GM12864 (cell line): ENCODE measurements at regions not wholly inside any gene's neighbourhood (a gene's known extent, or its start where the extent isn't known, plus 50 kb on each side); places are given as distances from the start of the nearest gene placed in this dataset.

Source experiments
- DNase-seq: peaks from one replicate; pipeline ENCODE4 v3.0.0-alpha.2; 2011; ENCODE audit warnings: low read depth
- H3K4me3 ChIP-seq: 2 replicates; pipeline ENCODE4 v1.5.1; 2011; ENCODE audit warnings: mild to moderate bottlenecking, low read depth, low read length, control low read depth
- TF ChIP-seq, protein P1 (sequence below): IDR thresholded peaks from 2 replicates; pipeline ENCODE4 v1.5.1; 2011; ENCODE audit warnings: low read depth, mild to moderate bottlenecking, moderate library complexity, low read length, control low read depth, inconsistent platforms; ENCODE audit errors: missing control alignments

GRCh38 chr16:51317575-51317974 lies 166.5 kb upstream of the SALL1 start:
- no peak overlapping the region for H3K4me3 ChIP-seq
- no peak for DNase-seq
- TF ChIP-seq, protein P1, sequence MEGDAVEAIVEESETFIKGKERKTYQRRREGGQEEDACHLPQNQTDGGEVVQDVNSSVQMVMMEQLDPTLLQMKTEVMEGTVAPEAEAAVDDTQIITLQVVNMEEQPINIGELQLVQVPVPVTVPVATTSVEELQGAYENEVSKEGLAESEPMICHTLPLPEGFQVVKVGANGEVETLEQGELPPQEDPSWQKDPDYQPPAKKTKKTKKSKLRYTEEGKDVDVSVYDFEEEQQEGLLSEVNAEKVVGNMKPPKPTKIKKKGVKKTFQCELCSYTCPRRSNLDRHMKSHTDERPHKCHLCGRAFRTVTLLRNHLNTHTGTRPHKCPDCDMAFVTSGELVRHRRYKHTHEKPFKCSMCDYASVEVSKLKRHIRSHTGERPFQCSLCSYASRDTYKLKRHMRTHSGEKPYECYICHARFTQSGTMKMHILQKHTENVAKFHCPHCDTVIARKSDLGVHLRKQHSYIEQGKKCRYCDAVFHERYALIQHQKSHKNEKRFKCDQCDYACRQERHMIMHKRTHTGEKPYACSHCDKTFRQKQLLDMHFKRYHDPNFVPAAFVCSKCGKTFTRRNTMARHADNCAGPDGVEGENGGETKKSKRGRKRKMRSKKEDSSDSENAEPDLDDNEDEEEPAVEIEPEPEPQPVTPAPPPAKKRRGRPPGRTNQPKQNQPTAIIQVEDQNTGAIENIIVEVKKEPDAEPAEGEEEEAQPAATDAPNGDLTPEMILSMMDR: no peak

GRCh38 chr16:51313198-51313597 lies 162.1 kb upstream of the SALL1 start:
- TF ChIP-seq, protein P1: no peak
- no peak overlapping the region for H3K4me3 ChIP-seq
- no peak for DNase-seq

DNA sequence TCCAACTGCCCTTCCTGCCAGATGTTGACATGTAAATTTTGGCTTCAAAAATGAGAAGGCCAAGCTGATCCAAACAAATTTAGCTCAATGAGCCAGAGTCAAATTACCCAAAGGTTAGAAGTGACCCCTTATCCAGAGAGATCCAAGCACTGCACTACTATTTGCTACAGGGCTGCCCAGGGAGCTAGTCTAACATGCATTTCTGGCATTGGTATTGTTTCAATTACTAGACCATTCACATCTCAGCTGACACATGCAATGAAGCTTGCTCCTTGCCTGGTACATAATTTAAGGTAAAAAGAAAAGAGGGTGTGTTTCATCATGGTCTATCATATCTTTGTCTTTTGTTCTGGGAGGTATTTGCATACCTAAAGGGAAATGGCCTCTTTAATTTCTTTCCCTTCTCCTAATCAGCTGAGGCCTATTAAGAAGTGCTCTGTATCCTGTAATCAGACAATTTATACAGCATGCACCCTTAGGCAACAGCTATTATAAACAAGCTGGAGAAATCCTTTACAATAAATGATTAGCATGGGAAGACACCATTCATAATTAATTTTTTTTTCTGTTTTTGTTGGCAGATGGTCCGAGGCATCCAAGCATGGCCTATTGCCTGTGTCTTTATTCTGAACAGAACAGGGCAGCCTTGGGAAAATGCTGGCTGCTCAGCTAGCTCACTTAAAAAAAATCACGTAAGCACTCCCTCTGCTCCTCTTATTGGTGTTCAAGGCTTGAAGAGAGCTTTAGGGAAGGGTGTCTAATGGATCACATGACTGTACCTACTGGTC lies 161.5 kb upstream of the SALL1 start:
- no peak for DNase-seq
- TF ChIP-seq, protein P1: no peak
- H3K4me3 ChIP-seq: no peak overlapping the region

GRCh38 chr16:51310159-51310558 lies 159.1 kb upstream of the SALL1 start:
- DNase-seq: no peak
- TF ChIP-seq, protein P1: no peak
- no peak overlapping the region for H3K4me3 ChIP-seq

DNA sequence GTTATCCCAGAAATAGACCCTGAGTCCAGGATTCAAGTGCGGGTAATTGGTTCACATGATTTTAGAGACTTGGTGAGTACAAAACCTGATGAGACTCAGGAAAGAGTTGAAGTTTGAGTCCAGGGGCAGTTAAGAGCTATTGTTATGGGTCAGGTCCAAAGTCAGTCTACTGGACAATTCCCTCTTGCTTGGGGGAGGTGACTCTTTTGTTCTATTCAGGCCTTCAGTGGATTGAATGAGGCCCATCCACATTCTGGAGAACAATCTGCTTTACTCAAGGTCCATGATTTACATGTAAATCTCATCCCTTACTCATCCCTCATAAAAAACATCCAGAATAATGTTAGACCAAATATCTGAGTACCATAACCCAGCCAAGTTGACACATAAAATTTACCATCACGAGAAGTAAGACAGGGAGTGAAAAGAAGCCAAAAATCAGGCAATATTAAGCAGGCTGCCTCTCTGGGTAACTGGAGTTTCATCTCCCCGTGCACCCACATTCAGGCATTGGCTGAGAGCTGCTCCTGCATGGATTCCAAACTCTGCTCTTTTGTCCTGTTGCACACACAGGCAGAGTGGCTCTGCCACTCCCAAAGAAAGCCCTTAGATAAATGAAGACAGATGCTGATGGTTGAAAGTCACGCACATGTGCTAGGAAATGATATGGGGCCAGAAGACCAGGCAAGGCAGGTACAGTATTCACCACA lies 156.0 kb upstream of the SALL1 start:
- H3K4me3 ChIP-seq: no peak overlapping the region
- TF ChIP-seq, protein P1: no peak
- DNase-seq: no peak

GRCh38 chr16:51306116-51306515 lies 155.0 kb upstream of the SALL1 start:
- TF ChIP-seq, protein P1: no peak
- DNase-seq: no peak
- no peak overlapping the region for H3K4me3 ChIP-seq
